ENCODE measurements at regions not wholly inside any gene's neighbourhood (a gene's known extent, or its start where the extent isn't known, plus 50 kb on each side); places are given as distances from the start of the nearest gene placed in this dataset.

GRCh38 chr15:96011136-96011535 lies 319.4 kb upstream of the NR2F2 start:
- in situ Hi-C loops (cut with HindIII; ENCODE audit: low sequenced_read_pairs): no loop called here
- DNase-seq (ENCODE audit: low spot score): no peak

GRCh38 chr15:96014939-96015338 lies 315.6 kb upstream of the NR2F2 start:
- in situ Hi-C loops (cut with HindIII; ENCODE audit: low sequenced_read_pairs): no loop called here

DNA sequence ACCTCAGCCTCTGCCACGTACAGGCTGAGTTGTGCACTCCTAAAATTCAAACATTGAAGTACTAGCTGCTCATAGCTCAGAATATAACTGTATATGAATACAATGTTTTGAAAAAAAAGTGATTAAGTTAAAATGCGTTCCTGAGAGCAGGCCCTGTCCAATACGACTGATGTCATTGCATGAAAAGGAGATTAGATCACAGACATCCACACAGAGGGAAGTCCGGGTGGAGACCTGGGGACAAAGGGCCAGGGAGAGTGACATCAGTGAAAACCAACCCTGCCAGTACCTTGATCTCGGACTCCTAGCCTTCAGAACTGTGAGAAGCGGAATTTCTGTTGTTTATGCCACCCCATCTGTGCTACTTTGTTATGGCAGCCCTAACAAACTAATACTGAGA lies 311.4 kb upstream of the NR2F2 start:
- in situ Hi-C loops (cut with HindIII; ENCODE audit: low sequenced_read_pairs): no loop called here

More at GRCh38 chr15:96014939-96015338, 315.6 kb upstream of the NR2F2 start:
- DNase-seq (ENCODE audit: low spot score): no peak

DNA sequence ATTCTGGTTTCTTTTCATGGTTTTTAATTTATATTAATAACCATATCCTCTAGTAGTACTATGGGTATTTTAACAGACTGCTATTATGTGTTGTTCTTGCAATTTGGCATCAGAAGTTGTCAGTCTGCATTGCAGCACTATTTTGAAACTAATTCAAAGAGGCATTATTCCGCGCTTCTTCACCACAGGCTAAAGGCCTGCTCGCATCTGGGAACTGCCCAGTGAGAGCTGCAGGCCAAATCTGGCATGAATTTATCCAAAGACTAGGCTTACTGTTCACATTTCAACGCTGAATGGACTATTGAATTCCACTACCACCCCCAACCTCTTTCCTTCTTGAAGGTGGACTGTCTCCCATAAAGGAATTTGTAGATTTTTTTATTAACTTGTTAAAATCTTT lies 310.4 kb upstream of the NR2F2 start:
- peak; percentile 9 for DNase-seq (ENCODE audit: low spot score)
- in situ Hi-C loops (cut with HindIII; ENCODE audit: low sequenced_read_pairs): no loop called here

More for the DNA sequence above, 311.4 kb upstream of the NR2F2 start:
- DNase-seq (ENCODE audit: low spot score): no peak

- DNase-seq (ENCODE audit: low spot score): no peak
- in situ Hi-C loops (cut with HindIII; ENCODE audit: low sequenced_read_pairs): no loop called here
Observed at GRCh38 chr15:96020797-96021196, 309.7 kb upstream of the NR2F2 start.

DNA sequence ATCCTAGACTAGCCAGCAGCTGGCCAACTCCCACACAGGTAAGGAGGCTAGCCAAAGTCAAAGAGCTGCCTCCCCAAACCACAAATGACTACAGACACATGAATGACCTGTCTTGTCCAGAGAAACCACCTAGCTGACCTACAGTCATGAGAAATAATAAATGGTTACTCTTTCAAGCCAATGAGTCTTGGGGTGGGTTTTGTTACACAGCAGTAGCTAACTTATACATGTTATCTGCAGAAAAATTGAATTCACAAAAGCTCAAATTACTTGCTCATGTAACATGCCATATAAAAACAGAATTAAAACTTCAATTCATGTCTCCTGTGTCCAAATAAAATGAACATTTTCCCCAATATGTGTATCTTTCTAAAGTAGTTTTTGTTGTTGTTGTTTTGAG lies 307.4 kb upstream of the NR2F2 start:
- in situ Hi-C loops (cut with HindIII; ENCODE audit: low sequenced_read_pairs): no loop called here
- DNase-seq (ENCODE audit: low spot score): no peak

DNA sequence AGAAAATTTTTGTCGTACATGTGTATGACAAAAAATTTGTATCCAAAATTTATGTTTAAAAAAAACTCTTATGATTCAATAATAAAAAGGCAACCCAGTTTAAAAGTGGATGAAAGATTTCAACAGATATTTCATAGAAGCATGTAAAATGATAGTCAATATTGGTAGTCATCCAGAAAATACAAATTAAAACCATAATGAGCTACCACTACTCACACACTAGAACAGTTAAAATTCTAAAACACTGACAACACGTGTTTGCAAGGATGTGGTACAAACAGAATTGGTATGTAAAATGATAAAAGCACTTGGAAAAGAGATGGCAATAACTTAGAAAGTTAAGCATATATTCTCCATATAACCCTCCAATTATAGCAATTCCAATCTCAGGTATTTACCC lies 303.0 kb upstream of the NR2F2 start:
- no peak for DNase-seq (ENCODE audit: low spot score)
- in situ Hi-C loops (cut with HindIII; ENCODE audit: low sequenced_read_pairs): no loop called here

- in situ Hi-C loops (cut with HindIII; ENCODE audit: low sequenced_read_pairs): no loop called here
- no peak for DNase-seq (ENCODE audit: low spot score)
Observed at GRCh38 chr15:96028620-96029019, 301.9 kb upstream of the NR2F2 start.

GRCh38 chr15:96029172-96029571 lies 301.3 kb upstream of the NR2F2 start:
- in situ Hi-C loops (cut with HindIII; ENCODE audit: low sequenced_read_pairs): no loop called here

DNA sequence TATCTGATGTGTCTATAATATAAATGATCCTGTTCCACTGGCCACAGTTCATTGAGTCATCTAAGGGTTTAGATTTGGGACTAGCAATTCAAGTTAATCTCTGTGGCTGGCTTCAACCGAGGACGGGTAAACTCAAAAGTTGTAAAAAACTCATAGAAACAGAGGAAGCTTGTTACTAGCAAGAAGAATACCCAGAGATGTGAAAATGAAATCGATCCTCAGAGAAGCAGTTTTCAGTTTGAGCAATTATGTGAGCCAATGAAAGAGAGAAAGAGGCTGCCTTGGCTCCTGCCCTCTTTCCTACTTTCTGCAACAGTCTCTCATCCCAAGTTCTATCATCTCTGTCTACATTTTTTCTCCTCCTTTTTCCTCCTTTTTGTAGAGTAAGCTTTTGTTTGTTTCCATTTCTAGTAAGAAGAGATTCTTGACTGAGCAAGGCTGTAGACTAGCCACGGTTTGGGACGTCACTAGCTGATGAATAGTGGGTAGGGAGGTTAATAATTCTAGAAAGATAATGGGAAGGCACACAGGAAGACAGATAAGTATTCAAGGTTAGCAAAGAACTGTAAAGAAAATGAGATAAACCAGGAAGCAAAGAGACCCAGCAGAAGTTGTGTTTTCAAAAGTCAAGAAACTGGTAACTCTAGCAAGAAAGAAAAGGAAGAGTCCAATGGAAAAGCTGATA lies 298.9 kb upstream of the NR2F2 start:
- no peak for DNase-seq (ENCODE audit: low spot score)
- in situ Hi-C loops (cut with HindIII; ENCODE audit: low sequenced_read_pairs): no loop called here

More at GRCh38 chr15:96029172-96029571, 301.3 kb upstream of the NR2F2 start:
- DNase-seq (ENCODE audit: low spot score): no peak

- DNase-seq (ENCODE audit: low spot score): peak; percentile 7
- in situ Hi-C loops (cut with HindIII; ENCODE audit: low sequenced_read_pairs): no loop called here
Observed at GRCh38 chr15:96035091-96035490, 295.4 kb upstream of the NR2F2 start.

DNA sequence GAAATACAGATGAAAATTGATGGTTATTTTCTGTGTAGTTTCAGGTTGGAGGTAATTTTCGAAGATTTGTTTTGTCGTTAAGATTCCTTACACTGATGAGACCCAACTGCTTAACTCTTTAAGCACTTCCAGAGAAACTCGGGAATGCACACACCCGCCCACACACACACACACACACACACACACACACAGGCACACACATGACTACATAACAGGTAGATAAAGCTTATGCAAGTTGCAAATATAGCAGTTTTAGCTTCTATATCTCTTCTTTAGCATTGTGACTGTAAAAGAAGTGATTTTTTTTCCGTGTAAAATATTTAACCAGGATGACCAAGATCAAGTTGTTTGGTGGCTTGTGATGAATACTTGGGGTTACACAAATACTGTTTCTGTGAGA lies 294.9 kb upstream of the NR2F2 start:
- no peak for DNase-seq (ENCODE audit: low spot score)
- in situ Hi-C loops (cut with HindIII; ENCODE audit: low sequenced_read_pairs): no loop called here

DNA sequence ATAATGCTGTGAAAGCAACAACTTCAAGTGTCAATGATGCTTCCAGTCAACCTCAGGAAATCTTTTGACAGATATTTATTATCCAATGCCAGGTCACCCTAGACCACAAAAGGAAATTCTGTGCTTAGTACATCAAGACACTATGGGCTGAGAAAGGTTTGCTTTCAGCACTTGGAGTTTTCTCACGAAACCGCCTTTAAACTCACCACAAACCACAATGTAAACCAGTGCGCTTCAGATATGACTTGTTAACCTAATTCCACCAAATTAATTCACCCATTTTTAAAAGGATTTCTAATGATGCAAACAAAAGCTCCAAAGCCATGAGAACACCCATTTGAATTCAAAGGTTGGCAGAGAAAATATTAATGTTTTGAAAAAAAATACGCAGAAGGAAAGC lies 292.9 kb upstream of the NR2F2 start:
- no peak for DNase-seq (ENCODE audit: low spot score)
- in situ Hi-C loops (cut with HindIII; ENCODE audit: low sequenced_read_pairs): no loop called here

DNA sequence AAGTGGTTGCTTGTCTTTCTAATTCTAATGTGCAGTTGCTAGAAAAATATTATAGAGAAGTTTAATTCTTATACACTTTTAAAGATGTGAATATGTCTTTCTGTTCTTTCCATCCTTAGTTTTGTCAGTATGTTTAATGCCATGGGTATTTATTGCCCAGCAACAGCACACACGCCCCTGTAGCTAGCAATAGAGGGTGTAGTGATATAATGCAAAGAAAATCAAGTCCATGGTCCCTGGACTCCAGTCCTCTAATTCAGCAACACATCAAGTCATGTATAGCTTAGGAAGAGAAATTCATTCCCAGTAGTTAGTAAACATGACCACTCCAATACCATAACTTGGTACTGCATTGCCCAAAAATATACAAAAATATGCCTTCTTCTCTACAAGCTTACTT lies 292.4 kb upstream of the NR2F2 start:
- DNase-seq (ENCODE audit: low spot score): no peak
- in situ Hi-C loops (cut with HindIII; ENCODE audit: low sequenced_read_pairs): no loop called here

DNA sequence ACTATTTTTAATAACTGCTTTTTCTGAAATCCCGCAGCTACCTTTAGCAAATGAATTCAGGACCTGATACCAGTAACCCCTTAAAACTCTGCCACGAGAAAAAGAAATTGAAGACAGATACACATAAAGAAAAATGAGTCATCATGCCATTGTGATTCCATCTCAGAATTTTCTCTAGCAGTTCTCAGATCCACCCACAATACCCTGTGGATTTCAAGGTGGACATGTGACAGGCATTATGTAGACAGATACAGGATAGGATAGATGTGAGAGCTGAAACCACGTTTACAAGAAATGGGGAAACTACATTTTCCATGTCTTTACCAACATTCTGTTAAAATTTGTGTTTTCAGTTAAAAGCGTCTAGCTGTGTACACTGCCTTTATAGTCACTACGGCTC lies 291.9 kb upstream of the NR2F2 start:
- no peak for DNase-seq (ENCODE audit: low spot score)
- in situ Hi-C loops (cut with HindIII; ENCODE audit: low sequenced_read_pairs): no loop called here

GRCh38 chr15:96041982-96042733 lies 288.3 kb upstream of the NR2F2 start:
- in situ Hi-C loops (cut with HindIII; ENCODE audit: low sequenced_read_pairs): no loop called here

DNA sequence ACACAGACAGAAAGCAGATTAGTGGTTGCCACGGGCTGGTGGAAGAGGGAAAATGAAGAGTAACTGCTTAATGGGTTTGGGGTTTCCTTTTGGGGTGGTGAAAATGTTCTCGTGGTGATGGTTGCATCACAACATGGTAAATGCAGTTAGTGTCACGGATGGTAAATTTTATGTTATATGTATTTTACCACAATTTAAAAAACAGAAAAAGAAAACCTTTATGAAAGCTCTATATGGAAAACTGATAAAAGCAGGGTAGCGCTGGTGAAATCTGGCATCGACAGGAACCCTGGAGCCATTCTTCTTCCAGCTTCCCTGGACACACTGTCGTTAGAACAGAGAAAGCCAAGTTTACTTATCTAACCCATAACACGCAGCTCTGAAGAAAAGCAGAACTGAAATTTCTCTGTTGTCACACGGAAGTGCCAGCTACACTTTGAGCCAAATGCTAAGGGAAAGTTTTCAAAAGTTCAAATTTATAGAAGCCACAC lies 287.7 kb upstream of the NR2F2 start:
- in situ Hi-C loops (cut with HindIII; ENCODE audit: low sequenced_read_pairs): no loop called here
- no peak for DNase-seq (ENCODE audit: low spot score)

More at GRCh38 chr15:96041982-96042733, 288.3 kb upstream of the NR2F2 start:
- no peak for DNase-seq (ENCODE audit: low spot score)

GRCh38 chr15:96043591-96044171 lies 286.8 kb upstream of the NR2F2 start:
- DNase-seq (ENCODE audit: low spot score): no peak
- in situ Hi-C loops (cut with HindIII; ENCODE audit: low sequenced_read_pairs): no loop called here

DNA sequence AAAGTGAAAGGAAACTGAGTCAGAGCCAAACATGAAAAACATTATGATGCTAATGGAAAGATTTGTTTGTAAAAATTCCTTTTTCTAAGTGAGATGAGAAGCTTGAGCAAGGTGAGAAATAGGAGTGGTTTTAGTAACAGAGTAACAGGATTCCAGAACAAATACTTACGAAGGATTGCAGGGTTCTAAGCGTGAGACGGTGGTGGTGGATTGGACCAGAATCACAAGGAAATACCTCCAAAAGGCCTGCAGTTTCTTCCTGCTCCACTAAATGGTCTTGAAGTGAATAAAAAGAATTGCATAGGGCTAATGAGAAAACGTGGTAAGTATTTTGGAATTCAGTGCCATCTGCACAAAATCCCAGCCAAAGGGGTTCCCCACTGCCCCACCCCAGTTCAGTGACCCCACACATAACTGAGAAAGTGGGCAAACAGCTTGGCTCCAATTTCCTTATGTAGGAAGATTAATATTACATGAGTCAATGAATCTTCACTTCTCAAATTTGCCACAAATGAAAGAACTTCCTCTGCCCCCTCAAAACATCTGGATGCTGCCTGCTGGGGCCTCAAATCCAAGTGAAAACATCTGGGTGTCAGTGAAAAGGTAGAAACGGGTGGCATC lies 283.8 kb upstream of the NR2F2 start:
- in situ Hi-C loops (cut with HindIII; ENCODE audit: low sequenced_read_pairs): no loop called here
- DNase-seq (ENCODE audit: low spot score): no peak

All from G401 (cell line).